K562 (cell line): ENCODE measurements at regions not wholly inside any gene's neighbourhood (a gene's known extent, or its start where the extent isn't known, plus 50 kb on each side); places are given as distances from the start of the nearest gene placed in this dataset.

ENCODE experiments used
- AFF1 ChIP-seq, 2 experiments: fragments of 450-650 bp; IDR thresholded peaks; 2 replicates each; pipeline ENCODE4 v1.6.1; 2018; ENCODE audit warnings: mild to moderate bottlenecking in 2 of 2, low read depth in 1 of 2; ENCODE audit not compliant: partially characterized antibody in 2 of 2
- ATF1 ChIP-seq, 2 experiments: fragments of 450-650 bp in 1 of 2; IDR thresholded peaks; 2 replicates each; pipeline ENCODE4 v1.6.1; 2016; ENCODE audit warnings: missing compliant biosample characterization in 1 of 2, missing genetic modification characterization in 1 of 2
- C11orf30 ChIP-seq: fragments of 450-650 bp; IDR thresholded peaks from 2 replicates; pipeline ENCODE4 v1.6.1; 2016; ENCODE audit warnings: low read depth, mild to moderate bottlenecking
- CEBPB ChIP-seq: fragments of 450-650 bp; IDR thresholded peaks from 2 replicates; pipeline ENCODE4 v1.6.1; 2016; ENCODE audit warnings: missing genetic modification characterization, missing compliant biosample characterization
- DDX20 ChIP-seq: fragments of 450-650 bp; IDR thresholded peaks from 2 replicates; pipeline ENCODE4 v1.6.1; 2016; ENCODE audit warnings: missing genetic modification characterization, low read depth, mild to moderate bottlenecking, missing compliant biosample characterization, moderate library complexity
- HMBOX1 ChIP-seq: sonication (generic); IDR thresholded peaks from 2 replicates; pipeline ENCODE4 v1.6.1; 2016
- HOXB6 ChIP-seq: fragments of 250-450 bp; sonication (Bioruptor Pico); IDR thresholded peaks from 2 replicates; pipeline ENCODE4 v1.5.1; 2022; ENCODE audit warnings: mild to moderate bottlenecking, borderline replicate concordance
- KDM4B ChIP-seq, 2 experiments: fragments of 450-650 bp in 1 of 2; sonication (generic) in 1 of 2; IDR thresholded peaks; 2 replicates each; pipeline ENCODE4 v1.6.1; 2016 to 2017; ENCODE audit warnings: borderline replicate concordance in 2 of 2, antibody characterized with exemption in 1 of 2, low read depth in 1 of 2, mild to moderate bottlenecking in 1 of 2
- MAFK ChIP-seq: IDR thresholded peaks from 2 replicates; pipeline ENCODE4 v1.6.1; 2011; ENCODE audit warnings: low read length, improper control_type of control experiment
- NR2C1 ChIP-seq, 2 experiments: fragments of 450-650 bp; IDR thresholded peaks; 2 replicates each; pipeline ENCODE4 v1.6.1; 2017; ENCODE audit warnings: mild to moderate bottlenecking in 2 of 2, antibody characterized with exemption in 1 of 2, inconsistent platforms in 1 of 2, missing compliant biosample characterization in 1 of 2, missing genetic modification characterization in 1 of 2
- POU5F1 ChIP-seq: fragments of 150-350 bp; IDR thresholded peaks from 2 replicates; pipeline ENCODE4 v1.6.1; 2014; ENCODE audit warnings: borderline replicate concordance, low read length, low read depth, mild to moderate bottlenecking; ENCODE audit not compliant: partially characterized antibody
- TCF15 ChIP-seq: fragments of 250-450 bp; sonication (Bioruptor Pico); IDR thresholded peaks from 2 replicates; pipeline ENCODE4 v1.8.0; 2022; ENCODE audit warnings: moderate library complexity, mild to moderate bottlenecking, inconsistent platforms
- ZBTB1 ChIP-seq: sonication (generic); formaldehyde crosslinking; IDR thresholded peaks from 2 replicates; pipeline ENCODE4 v1.8.1; 2023; ENCODE audit warnings: missing genetic modification reagents, low read depth, mild to moderate bottlenecking, borderline replicate concordance
- ZBTB17 ChIP-seq: fragments of 450-650 bp; formaldehyde crosslinking; IDR thresholded peaks from 2 replicates; pipeline ENCODE4 v1.4.0; 2020; ENCODE audit warnings: mild to moderate bottlenecking
- ZKSCAN1 ChIP-seq: fragments of 150-350 bp; IDR thresholded peaks from 2 replicates; pipeline ENCODE4 v1.6.1; 2016; ENCODE audit warnings: low read depth, low read length
- ZNF175 ChIP-seq: fragments of 200-800 bp; sonication (Bioruptor generic); IDR thresholded peaks from 2 replicates; pipeline ENCODE4 v1.6.1; 2016; ENCODE audit warnings: low read depth, mild to moderate bottlenecking, missing genetic modification characterization, missing compliant biosample characterization
- ZNF232 ChIP-seq: sonication (generic); formaldehyde crosslinking; IDR thresholded peaks from 2 replicates; pipeline ENCODE4 v1.8.0; 2022; ENCODE audit warnings: mild to moderate bottlenecking, missing genetic modification reagents
- ZNF280A ChIP-seq: fragments of 450-650 bp; IDR thresholded peaks from 2 replicates; pipeline ENCODE4 v1.6.1; 2018; ENCODE audit warnings: mild to moderate bottlenecking, low read depth; ENCODE audit not compliant: partially characterized antibody
- ZNF316 ChIP-seq: fragments of 450-650 bp; IDR thresholded peaks from 2 replicates; pipeline ENCODE4 v1.6.1; 2016
- ZNF511 ChIP-seq: sonication (generic); formaldehyde crosslinking; IDR thresholded peaks from 2 replicates; pipeline ENCODE4 v1.8.0; 2022; ENCODE audit warnings: mild to moderate bottlenecking, missing genetic modification reagents

- no peak for TF ChIP-seq ZNF232
- peak; percentile 70 for TF ChIP-seq C11orf30
- TF ChIP-seq ZBTB17 (CRISPR knock-in tag): peak; percentile 28; the same call in 1 of the 2 replicates
- TF ChIP-seq POU5F1: no peak
- TF ChIP-seq HMBOX1: no peak
- peak; percentile 21; the same call in 1 of the 2 replicates for TF ChIP-seq MAFK
- no peak for TF ChIP-seq ATF1 (CRISPR knock-in tag; IDR thresholded peaks at IDR 0.05)
- TF ChIP-seq ATF1 (tag; IDR thresholded peaks at IDR 0.05): no peak
- no peak for TF ChIP-seq ZBTB1 (CRISPR knock-in tag)
- TF ChIP-seq AFF1 (IDR thresholded peaks at IDR 0.05; ENCODE audit: low read depth in 1 of 2, partially characterized antibody in 2 of 2): no peak
- TF ChIP-seq ZNF280A: no peak
- TF ChIP-seq DDX20 (tag): peak; percentile 42; the same call in 1 of the 2 replicates
- TF ChIP-seq ZKSCAN1: no peak
- peak; percentile 69 for TF ChIP-seq CEBPB (tag)
- no peak for TF ChIP-seq TCF15
- 0 out of 2 replicates have a peak, but pooled peaks have one; percentile 3 for TF ChIP-seq NR2C1 (IDR thresholded peaks at IDR 0.05)
- TF ChIP-seq NR2C1 (tag; IDR thresholded peaks at IDR 0.05): no peak
- TF ChIP-seq HOXB6: no peak
- TF ChIP-seq ZNF511 (CRISPR knock-in tag): no peak
- TF ChIP-seq ZNF175: peak; percentile 47; the same call in 1 of the 2 replicates
- TF ChIP-seq ZNF316: peak; percentile 69
- no peak for TF ChIP-seq KDM4B (IDR thresholded peaks at IDR 0.05; ENCODE audit: borderline replicate concordance in 2 of 2, low read depth in 1 of 2)
These were observed 112.0 kb upstream of the SLC38A2 start (continued) for GRCh38 chr12:46484396-46485061.
